H9 (cell line): ENCODE measurements at regions not wholly inside any gene's neighbourhood (a gene's known extent, or its start where the extent isn't known, plus 50 kb on each side); places are given as distances from the start of the nearest gene placed in this dataset.
"Not testable (repeated sequence)": the region's sequence is repeated elsewhere in the genome, so short reads cannot be mapped to it uniquely, and the experiment has no call there.

Experiments used
- DNase-seq: peaks from one replicate; pipeline ENCODE4 v3.0.0-alpha.2; 2017
- H2AFZ ChIP-seq: one replicate; pipeline ENCODE4 v1.6.1; 2013; ENCODE audit warnings: mild to moderate bottlenecking, low read length, control low read depth, moderate library complexity
- H2AK5ac ChIP-seq: 2 replicates; pipeline ENCODE4 v1.6.1; 2013; ENCODE audit warnings: low read length, control low read depth, mixed read lengths; ENCODE audit not compliant: insufficient read length
- H2BK120ac ChIP-seq: one replicate; pipeline ENCODE4 v1.6.1; 2013; ENCODE audit warnings: low read depth, mild to moderate bottlenecking, low read length, control low read depth, inconsistent platforms; ENCODE audit not compliant: poor library complexity, severe bottlenecking
- H2BK12ac ChIP-seq: 2 replicates; pipeline ENCODE4 v1.6.1; 2013; ENCODE audit warnings: low read length, control low read depth, mixed read lengths, low read depth; ENCODE audit not compliant: insufficient read length
- H2BK15ac ChIP-seq: 2 replicates; pipeline ENCODE4 v1.6.1; 2013; ENCODE audit warnings: low read depth, low read length, control low read depth
- H2BK20ac ChIP-seq: one replicate; pipeline ENCODE4 v1.6.1; 2013; ENCODE audit warnings: low read depth, mild to moderate bottlenecking, low read length, control low read depth, inconsistent platforms; ENCODE audit not compliant: poor library complexity, severe bottlenecking
- H2BK5ac ChIP-seq: 2 replicates; pipeline ENCODE4 v1.6.1; 2013; ENCODE audit warnings: low read length, control low read depth, mixed read lengths; ENCODE audit not compliant: insufficient read length
- H3K14ac ChIP-seq: 2 replicates; pipeline ENCODE4 v1.6.1; 2013; ENCODE audit warnings: low read length, control low read depth; ENCODE audit not compliant: insufficient read depth
- H3K18ac ChIP-seq: 2 replicates; pipeline ENCODE4 v1.6.1; 2013; ENCODE audit warnings: low read depth, mild to moderate bottlenecking, mixed read lengths, low read length, control low read depth; ENCODE audit not compliant: insufficient read length
- H3K23ac ChIP-seq: 2 replicates; pipeline ENCODE4 v1.6.1; 2013; ENCODE audit warnings: low read length, control low read depth, mixed read lengths, low read depth; ENCODE audit not compliant: insufficient read length
- H3K23me2 ChIP-seq: 2 replicates; pipeline ENCODE4 v1.6.1; 2013; ENCODE audit warnings: low read depth, mild to moderate bottlenecking, mixed read lengths, low read length, control low read depth; ENCODE audit not compliant: insufficient read length, poor library complexity, severe bottlenecking
- H3K27ac ChIP-seq: 2 replicates; pipeline ENCODE4 v1.5.1; 2013; ENCODE audit warnings: low read length, control low read depth, mixed read lengths, low read depth; ENCODE audit not compliant: insufficient read length
- H3K27me3 ChIP-seq: 2 replicates; pipeline ENCODE4 v1.6.1; 2013; ENCODE audit warnings: low read length, control low read depth, inconsistent platforms; ENCODE audit not compliant: insufficient read depth
- H3K4ac ChIP-seq: 2 replicates; pipeline ENCODE4 v1.6.1; 2013; ENCODE audit warnings: low read depth, mild to moderate bottlenecking, control low read depth, inconsistent platforms, low read length, moderate library complexity
- H3K4me1 ChIP-seq: 2 replicates; pipeline ENCODE4 v1.6.1; 2013; ENCODE audit warnings: low read length, control low read depth, inconsistent platforms; ENCODE audit not compliant: insufficient read depth
- H3K4me2 ChIP-seq: 2 replicates; pipeline ENCODE4 v1.6.1; 2013; ENCODE audit warnings: low read length, control low read depth, mixed read lengths; ENCODE audit not compliant: insufficient read length, insufficient read depth
- H3K56ac ChIP-seq: 2 replicates; pipeline ENCODE4 v1.6.1; 2013; ENCODE audit warnings: low read depth, mild to moderate bottlenecking, mixed read lengths, low read length, control low read depth; ENCODE audit not compliant: insufficient read length
- H3K79me1 ChIP-seq: 2 replicates; pipeline ENCODE4 v1.6.1; 2013; ENCODE audit warnings: low read depth, mild to moderate bottlenecking, moderate library complexity, low read length, control low read depth, inconsistent platforms; ENCODE audit not compliant: insufficient read depth, poor library complexity, severe bottlenecking
- H3K79me2 ChIP-seq: 2 replicates; pipeline ENCODE4 v1.6.1; 2013; ENCODE audit warnings: low read length, control low read depth, inconsistent platforms; ENCODE audit not compliant: insufficient read depth
- H3K9ac ChIP-seq: 2 replicates; pipeline ENCODE4 v1.6.1; 2013; ENCODE audit warnings: low read length, control low read depth, mixed read lengths; ENCODE audit not compliant: insufficient read length; ENCODE audit errors: extremely low read depth
- H3K9me3 ChIP-seq: one replicate; pipeline ENCODE4 v1.6.1; 2013; ENCODE audit warnings: low read depth, low read length, inconsistent platforms; ENCODE audit not compliant: control insufficient read depth
- H3T11ph ChIP-seq: one replicate; pipeline ENCODE4 v1.6.1; 2013; ENCODE audit warnings: mild to moderate bottlenecking, low read length, control low read depth, inconsistent platforms
- H4K20me1 ChIP-seq: one replicate; pipeline ENCODE4 v1.6.1; 2013; ENCODE audit not compliant: control insufficient read depth, insufficient read length, insufficient read depth
- H4K5ac ChIP-seq: 2 replicates; pipeline ENCODE4 v1.6.1; 2013; ENCODE audit warnings: low read depth, mild to moderate bottlenecking, mixed read lengths, low read length, control low read depth; ENCODE audit not compliant: insufficient read length
- H4K8ac ChIP-seq: replicated peaks from 2 replicates; pipeline ENCODE4 v1.6.1; 2013; ENCODE audit warnings: low read length, control low read depth, mixed read lengths, low read depth; ENCODE audit not compliant: insufficient read length
- H4K91ac ChIP-seq: 2 replicates; pipeline ENCODE4 v1.6.1; 2013; ENCODE audit warnings: low read depth, mild to moderate bottlenecking, moderate library complexity, mixed read lengths, low read length, control low read depth; ENCODE audit not compliant: insufficient read length
- H3K27ac Mint-ChIP-seq, 3 experiments: 2 replicates in 2 of 3; 3 replicates in 1 of 3; pipeline ENCODE4 v1.8.0; 2020 to 2021; ENCODE audit warnings: mixed read lengths in 3 of 3, mild to moderate bottlenecking in 1 of 3, moderate library complexity in 1 of 3
- H3K27me3 Mint-ChIP-seq: 2 replicates; pipeline ENCODE4 v1.8.0; 2021; ENCODE audit warnings: low read depth, mild to moderate bottlenecking, moderate library complexity, mixed read lengths
- H3K36me3 Mint-ChIP-seq, 3 experiments: 2 replicates in 2 of 3; 3 replicates in 1 of 3; pipeline ENCODE4 v1.8.0; 2020 to 2021; ENCODE audit warnings: low read depth in 3 of 3, mixed read lengths in 3 of 3; ENCODE audit not compliant: insufficient read depth in 1 of 3
- H3K4me1 Mint-ChIP-seq, 2 experiments: 2 replicates each; pipeline ENCODE4 v1.8.0; 2020; ENCODE audit warnings: mixed read lengths in 2 of 2
- H3K4me3 Mint-ChIP-seq, 2 experiments: 2 replicates in 1 of 2; 3 replicates in 1 of 2; pipeline ENCODE4 v1.8.0; 2020 to 2021; ENCODE audit warnings: mild to moderate bottlenecking in 2 of 2, mixed read lengths in 2 of 2, moderate library complexity in 1 of 2
- H3K9me3 Mint-ChIP-seq, 2 experiments: 2 replicates in 1 of 2; 3 replicates in 1 of 2; pipeline ENCODE4 v1.8.0; 2020; ENCODE audit warnings: mild to moderate bottlenecking in 2 of 2, mixed read lengths in 2 of 2, moderate library complexity in 1 of 2
- WGBS: extraction: QIAGEN DNeasy Blood & Tissue Kit; methylation state at CpG from one replicate; pipeline ENCODE4 v1.1.7; 2013; ENCODE audit warnings: missing lambda C conversion rate, low lambda C conversion rate, mixed read lengths; ENCODE audit not compliant: insufficient read length; ENCODE audit errors: extremely low coverage; 5-methylcytosine and 5-hydroxymethylcytosine counted together

GRCh38 chr4:189566271-189566670, 374.4 kb upstream of the FRG1 start:
- H3K9me3 Mint-ChIP-seq: peaks cover 51 to 81% of the 10 kb centered on the region in 2 experiments
- no CpG with 5 or more reads among the region's 2 CpGs for WGBS
- H3K27ac Mint-ChIP-seq: not testable (repeated sequence)

GRCh38 chr4:189566900-189567299, 373.8 kb upstream of the FRG1 start:
- not testable (repeated sequence) for DNase-seq, H3K79me1 ChIP-seq, H3K4me3 Mint-ChIP-seq, H3K4me2 ChIP-seq, H3K18ac ChIP-seq, H2BK5ac ChIP-seq, H3K23me2 ChIP-seq, H4K8ac ChIP-seq, H3K4ac ChIP-seq, H4K91ac ChIP-seq, H3K9ac ChIP-seq, H3T11ph ChIP-seq, H4K5ac ChIP-seq, H2BK15ac ChIP-seq, H2BK12ac ChIP-seq, H3K56ac ChIP-seq, H3K14ac ChIP-seq, H3K4me1 ChIP-seq, H3K36me3 Mint-ChIP-seq, H3K9me3 ChIP-seq, H2BK120ac ChIP-seq, H3K79me2 ChIP-seq, H3K27me3 Mint-ChIP-seq, H3K27ac ChIP-seq, H3K27me3 ChIP-seq, H2AFZ ChIP-seq, H3K4me1 Mint-ChIP-seq, H3K23ac ChIP-seq, H2AK5ac ChIP-seq, H4K20me1 ChIP-seq, H2BK20ac ChIP-seq, H3K27ac Mint-ChIP-seq
- no CpG with 5 or more reads among the region's 3 CpGs for WGBS
- H3K9me3 Mint-ChIP-seq: peaks cover 51 to 81% of the 10 kb centered on the region in 2 experiments

More at GRCh38 chr4:189566271-189566670, 374.4 kb upstream of the FRG1 start:
- not testable (repeated sequence) for H3K36me3 Mint-ChIP-seq, DNase-seq, H2BK120ac ChIP-seq, H3K27ac ChIP-seq, H3K4me1 ChIP-seq, H2BK12ac ChIP-seq, H2BK20ac ChIP-seq, H2AFZ ChIP-seq, H3T11ph ChIP-seq, H3K27me3 Mint-ChIP-seq, H2BK15ac ChIP-seq, H3K18ac ChIP-seq, H4K5ac ChIP-seq, H4K8ac ChIP-seq, H4K91ac ChIP-seq, H3K79me1 ChIP-seq, H3K27me3 ChIP-seq, H3K23ac ChIP-seq, H3K23me2 ChIP-seq, H3K4ac ChIP-seq, H2BK5ac ChIP-seq, H3K79me2 ChIP-seq, H3K9ac ChIP-seq, H3K4me3 Mint-ChIP-seq, H3K4me1 Mint-ChIP-seq, H3K14ac ChIP-seq, H4K20me1 ChIP-seq, H3K9me3 ChIP-seq, H3K4me2 ChIP-seq, H3K56ac ChIP-seq, H2AK5ac ChIP-seq
